GM18873 (cell line): ENCODE measurements at regions not wholly inside any gene's neighbourhood (a gene's known extent, or its start where the extent isn't known, plus 50 kb on each side); places are given as distances from the start of the nearest gene placed in this dataset.

ENCODE experiments used
- ATAC-seq: cut with Tn5 transposase; IDR thresholded peaks from one replicate; pipeline ENCODE4 v1.9.1; 2021; ENCODE audit warnings: mild to moderate bottlenecking, moderate library complexity, moderate number of reproducible peaks; ENCODE audit not compliant: unreplicated experiment, low FRiP score

- no peak for ATAC-seq
Observed at GRCh38 chr2:18703555-18703954, 114.2 kb upstream of the NT5C1B start.

- no peak for ATAC-seq
Observed at GRCh38 chr2:18701981-18702380, 112.6 kb upstream of the NT5C1B start.

GRCh38 chr2:18701546-18701945, 112.2 kb upstream of the NT5C1B start:
- ATAC-seq: no peak

GRCh38 chr2:18690342-18690741, 101.0 kb upstream of the NT5C1B start:
- ATAC-seq: no peak

GRCh38 chr2:18684206-18685038, 95.1 kb upstream of the NT5C1B start:
- ATAC-seq: no peak

- ATAC-seq: no peak
Observed at GRCh38 chr2:18682681-18683080, 93.3 kb upstream of the NT5C1B start.

- no peak for ATAC-seq
Observed at GRCh38 chr2:18677280-18677679, 87.9 kb upstream of the NT5C1B start.

- no peak for ATAC-seq
Observed at GRCh38 chr2:18674309-18674708, 84.9 kb upstream of the NT5C1B start.

- ATAC-seq: no peak
Observed at GRCh38 chr2:18671363-18671762, 82.0 kb upstream of the NT5C1B start.

- no peak for ATAC-seq
Observed at GRCh38 chr2:18668221-18668620, 78.9 kb upstream of the NT5C1B start.

GRCh38 chr2:18664421-18664820, 75.1 kb upstream of the NT5C1B start:
- no peak for ATAC-seq

GRCh38 chr2:18663861-18664260, 74.5 kb upstream of the NT5C1B start:
- ATAC-seq: no peak

GRCh38 chr2:18662689-18663088, 73.3 kb upstream of the NT5C1B start:
- no peak for ATAC-seq

- no peak for ATAC-seq
Observed at GRCh38 chr2:18659915-18660314, 70.5 kb upstream of the NT5C1B start.

GRCh38 chr2:18656048-18656447, 66.7 kb upstream of the NT5C1B start:
- no peak for ATAC-seq

GRCh38 chr2:18651842-18652774, 62.7 kb upstream of the NT5C1B start:
- no peak for ATAC-seq

- ATAC-seq: no peak
Observed at GRCh38 chr2:18650221-18650620, 60.9 kb upstream of the NT5C1B start.

- ATAC-seq: no peak
Observed at GRCh38 chr2:18649502-18650135, 60.2 kb upstream of the NT5C1B start.

GRCh38 chr2:18648161-18648560, 58.8 kb upstream of the NT5C1B start:
- no peak for ATAC-seq

GRCh38 chr2:18647731-18648130, 58.4 kb upstream of the NT5C1B start:
- ATAC-seq: no peak

- no peak for ATAC-seq
Observed at GRCh38 chr2:18645315-18645714, 55.9 kb upstream of the NT5C1B start.
